D721Med (cell line): ENCODE measurements at regions not wholly inside any gene's neighbourhood (a gene's known extent, or its start where the extent isn't known, plus 50 kb on each side); places are given as distances from the start of the nearest gene placed in this dataset.
A peak's percentile ranks its signal among the peaks of the same experiment; 100 is the strongest.

Experiments
- DNase-seq: peaks from one replicate; pipeline ENCODE4 v3.0.0; 2011; ENCODE audit warnings: low spot score; ENCODE audit not compliant: insufficient read length
- FAIRE-seq: peaks from 2 replicates; lab custom pipeline; 2011; peaks lifted over from hg19 to GRCh38; lab: Jason Lieb, UNC
- CTCF ChIP-seq: IDR thresholded peaks from 2 replicates; pipeline ENCODE4 v1.5.1; 2012; ENCODE audit warnings: mild to moderate bottlenecking, control low read depth; ENCODE audit not compliant: insufficient read depth; ENCODE audit errors: missing control alignments

GRCh38 chr7:94237417-94237816 is 157.3 kb upstream of the COL1A2 start:
- no peak for DNase-seq
- TF ChIP-seq CTCF: no peak
- FAIRE-seq: no peak

GRCh38 chr7:94239661-94240234 is 154.9 kb upstream of the COL1A2 start:
- FAIRE-seq (no peak), DNase-seq (no peak)
- TF ChIP-seq CTCF: no peak

- no peak for TF ChIP-seq CTCF
- DNase-seq (no peak), FAIRE-seq (no peak)
These were observed 153.8 kb upstream of the COL1A2 start for GRCh38 chr7:94240902-94241301.

- FAIRE-seq (no peak), DNase-seq (no peak)
- TF ChIP-seq CTCF: no peak
These were observed 153.2 kb upstream of the COL1A2 start for GRCh38 chr7:94241402-94241925.

- TF ChIP-seq CTCF: no peak
- no peak for FAIRE-seq
- DNase-seq: no peak
These were observed 151.5 kb upstream of the COL1A2 start for GRCh38 chr7:94243066-94243711.

- FAIRE-seq (peak; percentile 82), DNase-seq (no peak)
- no peak for TF ChIP-seq CTCF
These were observed 149.9 kb upstream of the COL1A2 start for GRCh38 chr7:94244760-94245159.

GRCh38 chr7:94245500-94245899 is 149.2 kb upstream of the COL1A2 start:
- TF ChIP-seq CTCF: no peak
- DNase-seq (peak; percentile 8), FAIRE-seq (peak; percentile 96)
